Keratinocyte (primary cell): ENCODE measurements at regions not wholly inside any gene's neighbourhood (a gene's known extent, or its start where the extent isn't known, plus 50 kb on each side); places are given as distances from the start of the nearest gene placed in this dataset.

Experiments
- DNase-seq: peaks from one replicate; pipeline ENCODE4 v3.0.0-alpha.2; 2011; ENCODE audit warnings: low read depth, missing footprints, low spot score
- FAIRE-seq: peaks from 2 replicates; lab custom pipeline; 2011; peaks lifted over from hg19 to GRCh38; lab: Jason Lieb, UNC
- H2AFZ ChIP-seq: 2 replicates; pipeline ENCODE4 v1.6.0; 2012; ENCODE audit warnings: low read length, control low read depth, inconsistent platforms; ENCODE audit not compliant: control insufficient read depth
- H3K27ac ChIP-seq: 2 replicates; pipeline ENCODE4 v1.5.1; 2011; ENCODE audit warnings: low read length; ENCODE audit not compliant: control insufficient read depth, insufficient read depth
- H3K27me3 ChIP-seq: 3 replicates; pipeline ENCODE4 v1.6.0; 2011; ENCODE audit warnings: low read length; ENCODE audit not compliant: control insufficient read depth, insufficient read depth; ENCODE audit errors: extremely low read depth
- H3K36me3 ChIP-seq, 2 experiments: 2 replicates in 1 of 2; 3 replicates in 1 of 2; pipeline ENCODE4 v1.5.1; 2011; ENCODE audit warnings: low read length in 2 of 2, mild to moderate bottlenecking in 1 of 2; ENCODE audit not compliant: control insufficient read depth in 2 of 2, insufficient read depth in 2 of 2; ENCODE audit errors: extremely low read depth in 1 of 2
- H3K4me1 ChIP-seq: 3 replicates; pipeline ENCODE4 v1.5.1; 2011; ENCODE audit warnings: low read length; ENCODE audit not compliant: control insufficient read depth, insufficient read depth; ENCODE audit errors: extremely low read depth
- H3K4me2 ChIP-seq: 3 replicates; pipeline ENCODE4 v1.6.0; 2011; ENCODE audit warnings: low read depth, low read length; ENCODE audit not compliant: control insufficient read depth, insufficient read depth; ENCODE audit errors: extremely low read depth
- H3K4me3 ChIP-seq, 3 experiments: fragments of 200-600 bp in 1 of 3; sonication (generic) in 1 of 3; 2 replicates in 2 of 3; 3 replicates in 1 of 3; pipeline ENCODE4 v1.5.1; 2011 to 2016; ENCODE audit warnings: low read length in 3 of 3, mild to moderate bottlenecking in 3 of 3, control low read depth in 2 of 3, inconsistent platforms in 1 of 3, low read depth in 1 of 3, mixed read lengths in 1 of 3, mixed run types in 1 of 3, moderate library complexity in 1 of 3; ENCODE audit not compliant: control insufficient read depth in 2 of 3, insufficient read depth in 2 of 3; ENCODE audit errors: extremely low read depth in 1 of 3
- H3K79me2 ChIP-seq: 2 replicates; pipeline ENCODE4 v1.6.0; 2012; ENCODE audit warnings: low read length; ENCODE audit not compliant: control insufficient read depth, insufficient read depth
- H3K9ac ChIP-seq: 3 replicates; pipeline ENCODE4 v1.6.0; 2011; ENCODE audit warnings: low read length; ENCODE audit not compliant: control insufficient read depth, insufficient read depth; ENCODE audit errors: extremely low read depth
- H3K9me1 ChIP-seq: 3 replicates; pipeline ENCODE4 v1.6.0; 2011; ENCODE audit warnings: low read length; ENCODE audit not compliant: control insufficient read depth, insufficient read depth; ENCODE audit errors: extremely low read depth
- H3K9me3 ChIP-seq: 2 replicates; pipeline ENCODE4 v1.5.1; 2012; ENCODE audit warnings: low read depth, low read length; ENCODE audit not compliant: control insufficient read depth
- H4K20me1 ChIP-seq: 3 replicates; pipeline ENCODE4 v1.6.0; 2011; ENCODE audit warnings: low read length; ENCODE audit not compliant: control insufficient read depth, insufficient read depth; ENCODE audit errors: extremely low read depth
- CTCF ChIP-seq, 3 experiments: IDR thresholded peaks in 1 of 3; conservative IDR thresholded peaks in 1 of 3; optimal IDR thresholded peaks in 1 of 3; 2 replicates in 2 of 3; 3 replicates in 1 of 3; pipeline versions ENCODE3 to v1.5.1; 2011; ENCODE audit warnings: low read length in 3 of 3, mild to moderate bottlenecking in 3 of 3, moderate library complexity in 2 of 3, control low read depth in 1 of 3, inconsistent platforms in 1 of 3; ENCODE audit not compliant: insufficient read depth in 2 of 3; ENCODE audit errors: extremely low read depth in 1 of 3
- EZH2 ChIP-seq: IDR thresholded peaks from one replicate; pipeline ENCODE4 v1.6.1; 2012; ENCODE audit warnings: inconsistent platforms, mild to moderate bottlenecking, low read length, moderate library complexity
- dilution Hi-C: fragments of 300-500 bp; cut with MboI; formaldehyde crosslinking; loops from one replicate; pipeline ENCODE4 v1.7.0; 2020; ENCODE audit warnings: low sequenced_read_pairs; ENCODE audit not compliant: extremely low pct_ligation_motif_present

GRCh38 chr3:66796343-66796742 lies 201.8 kb upstream of the KBTBD8 start:
- Histone ChIP-seq H3K27me3 (peaks cover 7% of the 10 kb centered on the region), H3K4me1 (no peaks in the 10 kb centered on the region), H3K4me3 (no peak overlapping the region), H3K9me1 (no peaks in the 10 kb centered on the region), H3K9ac (no peak overlapping the region), H3K36me3 (no peaks in the 10 kb centered on the region), H4K20me1 (no peaks in the 10 kb centered on the region), H3K27ac (no peak overlapping the region), H3K79me2 (no peaks in the 10 kb centered on the region), H2AFZ (no peak overlapping the region), H3K9me3 (no peaks in the 10 kb centered on the region), H3K4me2 (no peak overlapping the region)
- no peak for TF ChIP-seq CTCF (optimal IDR thresholded peaks at IDR 0.05 in 1 of 3, IDR thresholded peaks at IDR 0.05 in 1 of 3, conservative IDR thresholded peaks at IDR 0.05 in 1 of 3; ENCODE audit: extremely low read depth in 1 of 3, insufficient read depth in 2 of 3, low read length in 3 of 3)
- no peak for TF ChIP-seq EZH2
- no peak for DNase-seq
- dilution Hi-C loops, result no loop called here
- FAIRE-seq, result no peak

- no peak overlapping the region for H2AFZ ChIP-seq
- no peak for DNase-seq
These were observed 200.1 kb upstream of the KBTBD8 start for GRCh38 chr3:66797889-66798560.

More at GRCh38 chr3:66797889-66798560, 200.1 kb upstream of the KBTBD8 start:
- no peak for TF ChIP-seq EZH2
- no peak for TF ChIP-seq CTCF (optimal IDR thresholded peaks at IDR 0.05 in 1 of 3, IDR thresholded peaks at IDR 0.05 in 1 of 3, conservative IDR thresholded peaks at IDR 0.05 in 1 of 3; ENCODE audit: extremely low read depth in 1 of 3, insufficient read depth in 2 of 3, low read length in 3 of 3)
- no peak overlapping the region for H3K4me2 ChIP-seq
- no peak overlapping the region for H3K27ac ChIP-seq
- H3K4me1 ChIP-seq, result no peaks in the 10 kb centered on the region
- no peaks in the 10 kb centered on the region for H3K27me3 ChIP-seq
- no peaks in the 10 kb centered on the region for H3K9me1 ChIP-seq
- H3K9ac ChIP-seq, result no peak overlapping the region
- no peaks in the 10 kb centered on the region for H3K9me3 ChIP-seq
- H4K20me1 ChIP-seq, result no peaks in the 10 kb centered on the region
- H3K79me2 ChIP-seq, result no peaks in the 10 kb centered on the region
- dilution Hi-C loops, result no loop called here
- no peak for FAIRE-seq
- H3K4me3 ChIP-seq, result no peak overlapping the region
- H3K36me3 ChIP-seq, result no peaks in the 10 kb centered on the region
